Uterus (tissue), 2 donors: ENCODE measurements at regions not wholly inside any gene's neighbourhood (a gene's known extent, or its start where the extent isn't known, plus 50 kb on each side); places are given as distances from the start of the nearest gene placed in this dataset.

Experiments
- CTCF ChIP-seq, 4 experiments: fragments of 200-600 bp in 2 of 4; fragments of 450-650 bp in 2 of 4; sonication (generic) in 2 of 4; IDR thresholded peaks; one replicate each; pipeline ENCODE4 v1.5.1; 2016 to 2019; ENCODE audit warnings: antibody characterized with exemption in 4 of 4, mild to moderate bottlenecking in 2 of 4, moderate library complexity in 1 of 4
- POLR2A ChIP-seq, 2 donors: fragments of 450-650 bp; IDR thresholded peaks; one replicate each; pipeline ENCODE4 v1.6.1; 2016; ENCODE audit warnings: antibody characterized with exemption in 2 of 2, mild to moderate bottlenecking in 1 of 2, moderate library complexity in 1 of 2

- no peak for TF ChIP-seq CTCF (IDR thresholded peaks at IDR 0.05)
- TF ChIP-seq POLR2A (IDR thresholded peaks at IDR 0.05), result no peak
Observed at GRCh38 chr6:80689716-80690395, 583.4 kb downstream of the BCKDHB start.
